ENCODE measurements at regions not wholly inside any gene's neighbourhood (a gene's known extent, or its start where the extent isn't known, plus 50 kb on each side); places are given as distances from the start of the nearest gene placed in this dataset.
"Not testable (repeated sequence)": the region's sequence is repeated elsewhere in the genome, so short reads cannot be mapped to it uniquely, and the experiment has no call there.

DNA sequence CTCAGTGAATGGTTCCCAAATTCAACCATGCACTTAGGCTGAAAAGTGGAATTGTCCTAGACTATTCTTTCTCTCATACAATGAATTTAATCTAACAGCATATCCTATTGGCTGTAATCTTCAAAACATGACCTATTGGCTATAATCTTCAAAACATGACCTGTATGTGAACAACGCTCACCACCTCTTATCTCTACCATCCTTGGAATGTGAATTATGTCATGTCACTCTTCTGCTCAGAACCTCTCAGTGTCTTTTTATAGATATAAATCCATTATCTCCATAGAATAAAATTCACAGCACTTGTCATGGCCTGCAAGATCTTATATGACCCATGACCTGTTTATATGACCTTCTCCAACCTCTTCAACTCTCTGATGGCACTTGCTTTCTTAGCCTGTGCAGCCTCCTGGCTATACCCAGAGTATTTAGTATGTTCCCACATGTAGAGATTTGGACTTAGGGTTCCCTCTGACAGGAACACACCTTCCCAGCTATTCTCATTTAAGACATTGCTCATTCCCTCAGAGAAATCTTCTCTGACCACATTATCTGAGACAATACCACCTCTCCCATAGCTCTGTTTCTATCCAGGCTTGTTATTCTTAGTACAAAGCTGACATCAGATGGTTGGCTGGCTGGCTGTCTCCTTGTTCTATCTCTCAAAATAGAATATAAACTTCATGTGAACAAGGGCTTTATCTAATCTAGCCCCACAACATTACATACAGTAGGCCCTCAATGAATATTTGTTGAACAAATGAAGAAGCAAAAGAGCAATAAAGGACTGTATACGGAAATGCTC, 275.0 kb upstream of the PREP start:
- Mint-ChIP-seq H3K27ac (no peak overlapping the region), H3K27me3 (ENCODE audit: low read depth) (peaks cover 6% of the 10 kb centered on the region), H3K36me3 (ENCODE audit: insufficient read depth in 2 of 2) (peaks cover 2 to 12% of the 10 kb centered on the region in 2 donors), H3K9me3 (peaks cover 4 to 7% of the 10 kb centered on the region in 2 donors), H3K4me1 (ENCODE audit: low read depth) (peaks cover under 1% of the 10 kb centered on the region), H3K4me3 (no peak overlapping the region)
- no peak for ATAC-seq (replicated peaks in 1 of 2)
- no peak for DNase-seq

DNA sequence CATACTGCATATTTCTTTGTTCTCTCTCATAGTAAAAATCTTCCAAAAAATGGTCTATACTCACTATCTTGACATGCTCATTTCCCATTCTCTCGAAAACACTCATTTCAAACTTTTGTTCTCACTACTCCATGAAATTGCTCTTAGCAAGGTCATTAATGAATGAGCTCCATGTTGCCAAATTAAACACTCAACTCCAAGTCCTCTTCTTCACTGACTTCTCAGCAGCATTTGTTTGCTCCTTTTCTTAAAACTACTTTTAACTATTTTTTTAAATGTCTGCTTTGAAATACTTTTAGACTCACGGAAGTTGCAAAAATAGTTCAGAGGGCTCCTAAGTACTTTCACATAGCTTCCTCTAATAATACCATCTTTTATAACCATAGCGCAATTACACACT, 274.0 kb upstream of the PREP start:
- H3K4me3 Mint-ChIP-seq = no peak overlapping the region
- peaks cover 5% of the 10 kb centered on the region for H3K4me1 Mint-ChIP-seq (ENCODE audit: low read depth)
- peaks cover 8 to 9% of the 10 kb centered on the region in 2 donors for H3K9me3 Mint-ChIP-seq
- H3K27ac Mint-ChIP-seq = no peak overlapping the region
- ATAC-seq (replicated peaks in 1 of 2) = no peak
- H3K36me3 Mint-ChIP-seq (ENCODE audit: insufficient read depth in 2 of 2) = peaks cover 4 to 15% of the 10 kb centered on the region in 2 donors
- DNase-seq = no peak
- H3K27me3 Mint-ChIP-seq (ENCODE audit: low read depth) = peaks cover 14% of the 10 kb centered on the region

DNA sequence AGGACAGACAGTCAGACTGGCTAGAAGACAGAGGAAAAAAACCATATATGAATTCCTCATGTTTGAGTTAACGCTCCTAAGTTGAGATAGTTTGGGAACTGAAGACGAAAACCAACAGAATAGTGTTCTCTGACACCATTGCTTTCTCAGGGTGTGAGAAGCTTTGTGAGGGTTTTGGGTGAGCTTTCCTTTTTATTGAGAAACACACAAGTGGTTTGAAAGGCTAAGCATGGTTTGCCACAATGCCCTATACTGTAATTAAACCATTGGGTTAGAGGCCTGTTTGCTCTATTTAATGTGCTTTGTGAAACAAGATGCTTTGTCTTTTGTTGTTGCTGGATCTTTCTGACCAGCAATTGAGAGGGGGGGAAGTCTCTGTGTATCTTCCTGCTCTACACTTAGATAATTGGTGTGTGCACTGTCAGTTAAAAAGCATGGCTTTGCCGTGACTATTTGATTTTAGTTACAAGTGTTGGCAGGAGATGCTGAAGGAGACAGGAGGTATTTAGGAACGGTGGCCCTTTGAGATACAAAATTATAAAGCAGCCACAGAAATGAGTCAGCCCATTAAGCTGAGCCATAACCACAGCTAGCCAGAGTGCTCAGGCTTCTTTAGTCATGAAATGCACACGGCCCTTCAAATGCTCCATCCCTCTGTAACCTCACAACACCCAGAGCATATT, 273.0 kb upstream of the PREP start:
- Mint-ChIP-seq H3K4me3 (no peak overlapping the region), H3K27ac (no peak overlapping the region), H3K36me3 (ENCODE audit: insufficient read depth in 2 of 2) (peaks cover 2 to 5% of the 10 kb centered on the region in 2 donors), H3K27me3 (ENCODE audit: low read depth) (peaks cover 14% of the 10 kb centered on the region), H3K9me3 (peaks cover 5 to 7% of the 10 kb centered on the region in 2 donors), H3K4me1 (ENCODE audit: low read depth) (peaks cover 5% of the 10 kb centered on the region)
- ATAC-seq (replicated peaks in 1 of 2) (peak in 1 of 2 donors; percentile 62), DNase-seq (no peak)

DNA sequence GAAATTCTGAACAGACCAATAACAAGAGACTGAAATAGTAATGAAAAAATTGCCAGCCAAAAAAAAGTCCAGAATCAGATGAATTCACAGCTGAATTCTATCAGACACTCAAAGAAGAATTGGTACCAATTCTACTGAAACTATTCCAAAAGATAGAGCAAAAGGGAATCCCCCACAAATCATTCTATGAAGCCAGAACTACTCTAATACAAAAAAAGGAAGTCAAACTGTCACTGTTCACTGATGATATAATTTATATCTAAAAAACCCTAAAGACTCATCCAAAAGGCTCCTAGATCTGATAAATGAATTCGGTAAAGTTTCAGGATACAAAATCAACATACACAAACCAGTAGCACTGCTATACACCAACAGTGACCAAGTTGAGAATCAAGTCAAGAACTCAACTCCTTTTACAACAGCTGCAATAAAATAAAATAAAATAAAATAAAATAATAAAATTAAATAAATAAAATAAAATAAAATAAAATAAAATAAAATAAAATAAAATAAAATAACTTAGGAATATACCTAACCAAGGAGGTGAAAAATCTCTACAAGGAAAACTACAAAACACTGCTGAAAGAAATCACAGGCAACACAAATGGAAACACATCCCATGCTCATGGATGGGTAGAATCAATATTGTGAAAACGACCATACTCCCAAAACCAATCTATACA, 270.1 kb upstream of the PREP start:
- not testable (repeated sequence) for H3K36me3 Mint-ChIP-seq (ENCODE audit: insufficient read depth in 2 of 2); H3K4me3 Mint-ChIP-seq; H3K27ac Mint-ChIP-seq; H3K9me3 Mint-ChIP-seq; H3K4me1 Mint-ChIP-seq (ENCODE audit: low read depth); DNase-seq; ATAC-seq (replicated peaks in 1 of 2)
- peaks cover 25% of the 10 kb centered on the region for H3K27me3 Mint-ChIP-seq (ENCODE audit: low read depth)

DNA sequence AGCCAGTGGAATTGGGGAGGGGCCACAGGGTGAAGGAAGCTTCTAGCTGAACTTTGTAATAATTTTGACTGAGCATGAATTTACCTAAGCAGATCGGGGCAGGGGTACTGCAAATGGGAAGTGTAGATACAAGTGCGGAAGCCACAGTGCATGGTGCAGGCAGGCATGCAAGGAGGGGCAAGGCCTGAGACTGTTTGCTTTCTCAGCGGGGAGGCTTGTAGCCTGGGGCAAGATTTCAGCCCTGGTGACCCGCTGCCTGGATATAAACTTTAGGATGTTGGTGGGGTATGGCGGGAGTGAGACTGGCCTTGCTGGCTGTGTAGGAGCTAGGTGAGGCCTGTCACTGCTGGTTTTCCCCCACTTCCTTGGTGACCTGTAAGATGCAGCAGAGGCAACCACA, 266.4 kb upstream of the PREP start:
- ATAC-seq (replicated peaks in 1 of 2) (no peak), DNase-seq (no peak)
- H3K27me3 Mint-ChIP-seq (ENCODE audit: low read depth) = peaks cover 32% of the 10 kb centered on the region
- H3K27ac Mint-ChIP-seq = no peak overlapping the region
- H3K9me3 Mint-ChIP-seq = peaks cover 5 to 11% of the 10 kb centered on the region in 2 donors
- H3K4me1 Mint-ChIP-seq (ENCODE audit: low read depth) = peaks cover 11% of the 10 kb centered on the region
- H3K36me3 Mint-ChIP-seq (ENCODE audit: insufficient read depth in 2 of 2) = peaks cover 2 to 8% of the 10 kb centered on the region in 2 donors
- H3K4me3 Mint-ChIP-seq = no peak overlapping the region

DNA sequence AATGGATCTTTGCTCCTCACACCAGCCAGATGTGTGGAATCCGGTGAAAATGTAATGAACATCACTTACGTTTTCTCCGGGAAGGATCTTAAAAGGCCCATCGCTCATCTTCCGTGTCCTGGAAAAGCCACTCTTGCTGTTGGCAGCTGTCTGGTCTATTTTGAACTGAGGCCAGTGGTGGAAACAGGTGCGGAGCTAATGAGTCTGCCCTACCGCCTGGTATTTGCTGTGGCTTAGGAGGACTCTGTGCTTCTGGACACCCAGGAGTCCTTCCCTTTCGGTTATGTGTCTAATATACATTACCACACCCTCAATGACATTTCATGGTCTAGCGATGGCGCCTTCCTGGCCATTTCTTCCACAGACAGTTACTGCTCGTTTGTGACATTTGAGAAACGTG, 264.2 kb upstream of the PREP start:
- H3K36me3 Mint-ChIP-seq (ENCODE audit: insufficient read depth in 2 of 2) = peaks cover 0 to 7% of the 10 kb centered on the region in 2 donors
- peaks cover 6% of the 10 kb centered on the region for H3K4me1 Mint-ChIP-seq (ENCODE audit: low read depth)
- H3K27ac Mint-ChIP-seq = no peak overlapping the region

GRCh38 chr6:105664931-105665330, 262.0 kb upstream of the PREP start:
- H3K4me1 Mint-ChIP-seq (ENCODE audit: low read depth) = peaks cover 6% of the 10 kb centered on the region
- H3K27me3 Mint-ChIP-seq (ENCODE audit: low read depth) = peaks cover 32% of the 10 kb centered on the region
- H3K27ac Mint-ChIP-seq = no peak overlapping the region
- H3K4me3 Mint-ChIP-seq = no peak overlapping the region
- H3K9me3 Mint-ChIP-seq = peaks cover 2 to 5% of the 10 kb centered on the region in 2 donors
- ATAC-seq (replicated peaks in 1 of 2) (peak in 1 of 2 donors; percentile 50), DNase-seq (no peak)
- peaks cover 0 to 7% of the 10 kb centered on the region in 2 donors for H3K36me3 Mint-ChIP-seq (ENCODE audit: insufficient read depth in 2 of 2)

More for the DNA sequence above, 264.2 kb upstream of the PREP start:
- DNase-seq (no peak), ATAC-seq (replicated peaks in 1 of 2) (no peak)
- H3K4me3 Mint-ChIP-seq = no peak overlapping the region
- peaks cover 4 to 6% of the 10 kb centered on the region in 2 donors for H3K9me3 Mint-ChIP-seq
- H3K27me3 Mint-ChIP-seq (ENCODE audit: low read depth) = peaks cover 25% of the 10 kb centered on the region

DNA sequence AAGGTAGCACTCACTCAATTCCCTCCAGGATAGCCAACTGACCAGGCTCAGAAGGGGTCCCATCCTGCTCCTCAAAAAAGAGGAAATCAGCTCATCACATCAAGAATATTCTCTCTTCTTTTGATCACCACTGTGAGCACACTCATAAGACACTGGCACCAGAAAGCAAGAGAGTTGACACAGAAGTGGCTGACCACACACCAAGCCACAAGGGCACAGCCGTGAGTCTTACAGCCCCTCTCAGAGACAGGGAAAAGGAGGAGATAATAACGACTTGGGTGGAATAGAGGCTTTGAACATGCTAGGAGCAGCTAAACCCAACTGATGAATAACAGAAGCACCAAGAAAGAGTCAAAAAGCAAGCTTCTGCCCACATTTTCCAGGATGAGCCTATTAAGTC, 249.1 kb upstream of the PREP start:
- Mint-ChIP-seq H3K36me3 (ENCODE audit: insufficient read depth in 2 of 2) (peaks cover 0 to 2% of the 10 kb centered on the region in 2 donors), H3K27ac (no peak overlapping the region), H3K4me3 (no peak overlapping the region), H3K27me3 (ENCODE audit: low read depth) (peaks cover 44% of the 10 kb centered on the region), H3K4me1 (ENCODE audit: low read depth) (peaks cover 62% of the 10 kb centered on the region), H3K9me3 (no peaks in the 10 kb centered on the region)
- ATAC-seq (replicated peaks in 1 of 2) (peak; percentile 79 to 81), DNase-seq (peak; percentile 35 to 45)

GRCh38 chr6:105650347-105650746, 247.5 kb upstream of the PREP start:
- no peak overlapping the region for H3K27ac Mint-ChIP-seq
- peaks cover 78% of the 10 kb centered on the region for H3K4me1 Mint-ChIP-seq (ENCODE audit: low read depth)
- H3K27me3 Mint-ChIP-seq (ENCODE audit: low read depth) = peaks cover 39% of the 10 kb centered on the region
- DNase-seq = no peak
- ATAC-seq (replicated peaks in 1 of 2) = no peak
- H3K36me3 Mint-ChIP-seq (ENCODE audit: insufficient read depth in 2 of 2) = peaks cover 0 to 2% of the 10 kb centered on the region in 2 donors
- no peaks in the 10 kb centered on the region for H3K9me3 Mint-ChIP-seq
- peak overlapping the region in 1 of 2 donors; percentile 57 for H3K4me3 Mint-ChIP-seq

GRCh38 chr6:105649192-105649591, 246.3 kb upstream of the PREP start:
- Mint-ChIP-seq H3K9me3 (no peaks in the 10 kb centered on the region), H3K36me3 (ENCODE audit: insufficient read depth in 2 of 2) (peaks cover 2% of the 10 kb centered on the region in 2 donors), H3K4me1 (ENCODE audit: low read depth) (peaks cover 90% of the 10 kb centered on the region), H3K27me3 (ENCODE audit: low read depth) (peaks cover 41% of the 10 kb centered on the region), H3K27ac (peak overlapping the region; percentile 97), H3K4me3 (peak overlapping the region; percentile 61 to 89)
- DNase-seq (no peak), ATAC-seq (replicated peaks in 1 of 2) (peak in 1 of 2 donors; percentile 6)

DNA sequence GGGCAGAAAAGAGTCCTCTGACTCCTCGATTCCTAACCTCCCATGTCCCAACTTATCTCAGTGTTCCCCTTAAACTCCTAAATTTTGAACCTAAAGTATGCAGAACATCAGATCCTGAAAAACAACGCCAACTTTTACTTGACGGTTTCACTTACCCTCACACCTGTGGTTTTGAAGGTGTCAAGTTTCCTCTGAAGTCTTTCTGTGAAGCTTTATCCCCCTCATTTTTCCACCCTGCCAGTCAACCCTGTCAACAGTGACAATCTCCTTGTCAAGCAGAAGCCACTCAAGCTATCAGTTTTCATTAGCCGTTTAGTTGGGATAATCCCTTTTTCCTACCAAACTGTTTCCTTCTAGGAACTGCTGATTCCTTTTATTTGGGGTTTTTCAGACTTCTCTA, 245.4 kb upstream of the PREP start:
- peak overlapping the region; percentile 34 to 89 for H3K4me3 Mint-ChIP-seq
- DNase-seq (peak; percentile 38 to 39), ATAC-seq (replicated peaks in 1 of 2) (no peak)
- H3K4me1 Mint-ChIP-seq (ENCODE audit: low read depth) = peaks cover 92% of the 10 kb centered on the region
- peaks cover 42% of the 10 kb centered on the region for H3K27me3 Mint-ChIP-seq (ENCODE audit: low read depth)
- peak overlapping the region; percentile 97 for H3K27ac Mint-ChIP-seq
- H3K9me3 Mint-ChIP-seq = no peaks in the 10 kb centered on the region
- H3K36me3 Mint-ChIP-seq (ENCODE audit: insufficient read depth in 2 of 2) = peaks cover 2% of the 10 kb centered on the region in 2 donors

DNA sequence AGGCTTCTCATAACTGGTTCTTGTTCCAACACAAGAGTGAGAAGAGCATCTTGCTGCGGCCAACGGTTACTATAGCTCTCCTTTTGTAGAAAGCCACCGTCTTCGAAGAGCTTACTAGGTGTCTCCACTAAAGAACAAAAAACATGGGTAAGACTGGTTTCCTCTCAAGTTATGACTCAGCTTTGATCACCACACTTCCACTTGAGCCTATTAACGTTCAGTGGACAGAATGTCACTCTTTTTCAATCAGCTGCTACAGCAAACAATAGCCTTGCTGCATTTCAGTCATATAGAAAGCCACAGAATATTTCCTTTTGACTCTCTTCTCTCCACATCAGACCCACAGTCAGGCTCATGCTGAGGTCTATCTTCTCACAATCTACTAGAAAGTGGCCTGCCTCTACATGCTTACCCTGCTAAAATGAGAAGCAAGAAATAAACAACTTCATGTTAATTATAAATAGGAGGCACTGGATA, 243.5 kb upstream of the PREP start:
- no peaks in the 10 kb centered on the region for H3K9me3 Mint-ChIP-seq
- H3K27me3 Mint-ChIP-seq (ENCODE audit: low read depth) = peaks cover 48% of the 10 kb centered on the region
- H3K27ac Mint-ChIP-seq = peak overlapping the region; percentile 79
- ATAC-seq (replicated peaks in 1 of 2) (peak; percentile 92), DNase-seq (peak; percentile 58 to 63)
- peaks cover 83% of the 10 kb centered on the region for H3K4me1 Mint-ChIP-seq (ENCODE audit: low read depth)
- peaks cover 0 to 2% of the 10 kb centered on the region in 2 donors for H3K36me3 Mint-ChIP-seq (ENCODE audit: insufficient read depth in 2 of 2)
- H3K4me3 Mint-ChIP-seq = peak overlapping the region; percentile 16 to 68

DNA sequence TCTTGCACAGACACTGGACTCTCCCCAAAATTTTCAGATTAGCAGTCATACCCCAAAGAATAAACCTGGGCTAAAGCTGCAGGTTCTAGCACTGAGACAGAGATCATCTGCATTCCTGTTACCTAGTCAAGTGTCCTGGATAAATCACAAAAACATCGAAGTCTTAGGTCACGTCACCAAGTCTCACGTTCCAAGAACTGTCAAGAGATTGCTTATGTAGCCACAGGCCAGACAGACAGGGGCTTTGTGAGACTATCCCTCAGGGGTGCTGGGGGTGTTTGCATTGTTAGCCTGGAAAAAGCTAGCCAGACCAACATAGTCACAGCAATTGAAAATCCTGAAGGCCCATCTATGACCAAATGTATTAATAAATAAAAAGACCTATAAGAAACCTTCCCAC, 243.1 kb upstream of the PREP start:
- peak overlapping the region; percentile 79 for H3K27ac Mint-ChIP-seq
- peaks cover 78% of the 10 kb centered on the region for H3K4me1 Mint-ChIP-seq (ENCODE audit: low read depth)
- peaks cover 53% of the 10 kb centered on the region for H3K27me3 Mint-ChIP-seq (ENCODE audit: low read depth)
- H3K4me3 Mint-ChIP-seq = peak overlapping the region; percentile 10 to 68
- ATAC-seq (replicated peaks in 1 of 2) (peak; percentile 26 to 40), DNase-seq (peak in 1 of 2 donors; percentile 11)
- H3K9me3 Mint-ChIP-seq = no peaks in the 10 kb centered on the region
- H3K36me3 Mint-ChIP-seq (ENCODE audit: insufficient read depth in 2 of 2) = peaks cover 0 to 2% of the 10 kb centered on the region in 2 donors

Data from activated T-cell treated with anti-CD3 and anti-CD28 coated beads, Interleukin-2, amount 50 U/mL, for 72 hours (primary cell).